Rectal smooth muscle tissue (tissue), 1 donor: ENCODE measurements at regions not wholly inside any gene's neighbourhood (a gene's known extent, or its start where the extent isn't known, plus 50 kb on each side); places are given as distances from the start of the nearest gene placed in this dataset.

Experiments used
- H3K27ac ChIP-seq: one replicate; pipeline ENCODE4 v1.7.0; 2013; ENCODE audit warnings: low read depth, low read length, inconsistent platforms
- H3K27me3 ChIP-seq: one replicate; pipeline ENCODE4 v1.7.0; 2013; ENCODE audit warnings: low read length; ENCODE audit not compliant: control insufficient read depth, insufficient read depth
- H3K36me3 ChIP-seq: one replicate; pipeline ENCODE4 v1.7.0; 2013; ENCODE audit warnings: low read length; ENCODE audit not compliant: control insufficient read depth, insufficient read depth
- H3K4me1 ChIP-seq: one replicate; pipeline ENCODE4 v1.7.0; 2013; ENCODE audit warnings: low read length; ENCODE audit not compliant: control insufficient read depth, insufficient read depth
- H3K4me3 ChIP-seq: one replicate; pipeline ENCODE4 v1.7.0; 2013; ENCODE audit warnings: low read length
- H3K9ac ChIP-seq: one replicate; pipeline ENCODE4 v1.7.0; 2013; ENCODE audit warnings: low read length

DNA sequence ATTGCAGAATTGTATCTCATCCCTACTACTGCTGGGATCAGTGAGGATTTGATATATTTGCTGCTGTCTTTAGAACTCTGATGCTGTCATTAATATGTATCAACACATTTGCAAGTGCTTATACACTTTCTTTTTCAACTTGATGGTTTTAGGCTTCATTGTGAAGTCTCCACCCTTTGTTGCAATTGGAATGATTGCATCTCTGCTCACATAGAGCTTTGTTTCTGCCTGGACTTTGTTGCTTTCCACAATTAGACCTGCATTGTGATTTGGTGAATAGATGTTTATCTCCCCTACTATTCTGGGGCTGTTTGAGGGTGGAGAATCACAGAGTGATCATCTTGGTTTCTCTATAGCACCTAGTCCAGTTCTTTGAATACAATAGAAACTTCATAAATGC is 666.7 kb downstream of the EPM2A start:
- Histone ChIP-seq H3K36me3 (no peaks in the 10 kb centered on the region), H3K4me3 (no peak overlapping the region), H3K27me3 (no peaks in the 10 kb centered on the region), H3K9ac (no peak overlapping the region), H3K27ac (no peak overlapping the region), H3K4me1 (no peaks in the 10 kb centered on the region)

GRCh38 chr6:145069966-145070365 is 665.4 kb downstream of the EPM2A start:
- H3K4me3 ChIP-seq, result no peak overlapping the region
- H3K27me3 ChIP-seq, result no peaks in the 10 kb centered on the region
- no peak overlapping the region for H3K9ac ChIP-seq
- no peaks in the 10 kb centered on the region for H3K36me3 ChIP-seq
- no peak overlapping the region for H3K27ac ChIP-seq
- H3K4me1 ChIP-seq, result no peaks in the 10 kb centered on the region

- H3K4me1 ChIP-seq, result no peaks in the 10 kb centered on the region
- no peak overlapping the region for H3K9ac ChIP-seq
- H3K27ac ChIP-seq, result no peak overlapping the region
- no peaks in the 10 kb centered on the region for H3K27me3 ChIP-seq
- H3K36me3 ChIP-seq, result no peaks in the 10 kb centered on the region
- H3K4me3 ChIP-seq, result no peak overlapping the region
Observed at GRCh38 chr6:145070791-145071190, 664.5 kb downstream of the EPM2A start.

DNA sequence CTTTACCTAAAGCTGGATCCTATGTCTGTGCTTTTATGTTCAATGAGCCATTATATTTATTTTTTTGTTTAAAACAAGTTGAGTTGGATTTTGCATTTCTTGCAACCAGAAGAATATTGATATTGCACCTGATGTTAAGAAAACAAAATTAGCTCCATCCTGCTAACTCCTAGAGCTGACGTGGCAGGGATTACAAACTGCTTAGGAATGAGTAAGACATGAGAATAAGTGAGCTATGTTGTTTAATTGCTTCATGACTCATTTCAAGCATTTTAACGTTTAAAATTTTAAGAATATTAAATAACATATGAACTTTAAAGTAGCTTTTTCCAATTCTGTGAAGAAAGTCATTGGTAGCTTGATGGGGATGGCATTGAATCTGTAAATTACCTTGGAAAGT is 663.5 kb downstream of the EPM2A start:
- no peaks in the 10 kb centered on the region for H3K27me3 ChIP-seq

DNA sequence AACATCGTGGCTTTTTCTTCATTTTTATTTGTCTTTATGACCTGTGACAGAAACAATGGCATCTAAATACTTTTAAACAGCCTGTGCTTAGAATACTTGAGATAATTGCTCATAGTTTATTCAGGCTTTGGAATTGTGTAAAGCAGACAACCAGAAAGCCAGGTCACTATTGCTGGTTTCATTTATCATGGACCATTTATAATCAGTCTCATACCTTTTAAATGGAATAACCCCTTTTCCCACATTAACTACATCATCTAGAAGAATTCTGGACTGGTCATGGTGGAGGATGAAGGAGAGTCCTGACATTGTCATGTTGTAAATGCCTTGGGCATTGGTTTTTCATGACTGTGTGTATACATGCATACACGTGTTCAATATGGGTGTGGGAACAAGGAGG is 661.5 kb downstream of the EPM2A start:
- no peak overlapping the region for H3K9ac ChIP-seq

More for the DNA sequence above, 663.5 kb downstream of the EPM2A start:
- H3K4me1 ChIP-seq, result no peaks in the 10 kb centered on the region
- no peaks in the 10 kb centered on the region for H3K36me3 ChIP-seq
- no peak overlapping the region for H3K4me3 ChIP-seq
- no peak overlapping the region for H3K9ac ChIP-seq
- no peak overlapping the region for H3K27ac ChIP-seq

GRCh38 chr6:145074805-145075204 is 660.5 kb downstream of the EPM2A start:
- H3K27me3 ChIP-seq, result no peaks in the 10 kb centered on the region
- H3K9ac ChIP-seq, result no peak overlapping the region
- H3K4me3 ChIP-seq, result no peak overlapping the region
- no peaks in the 10 kb centered on the region for H3K4me1 ChIP-seq
- no peaks in the 10 kb centered on the region for H3K36me3 ChIP-seq
- no peak overlapping the region for H3K27ac ChIP-seq

More for the DNA sequence above, 661.5 kb downstream of the EPM2A start:
- Histone ChIP-seq H3K36me3 (no peaks in the 10 kb centered on the region), H3K4me1 (no peaks in the 10 kb centered on the region), H3K27ac (no peak overlapping the region), H3K27me3 (no peaks in the 10 kb centered on the region), H3K4me3 (no peak overlapping the region)

- Histone ChIP-seq H3K9ac (no peak overlapping the region), H3K27ac (no peak overlapping the region), H3K4me1 (no peaks in the 10 kb centered on the region), H3K27me3 (no peaks in the 10 kb centered on the region), H3K36me3 (no peaks in the 10 kb centered on the region), H3K4me3 (no peak overlapping the region)
Observed at GRCh38 chr6:145075425-145075824, 659.9 kb downstream of the EPM2A start.

- no peak overlapping the region for H3K9ac ChIP-seq
- no peaks in the 10 kb centered on the region for H3K36me3 ChIP-seq
- H3K27me3 ChIP-seq, result no peaks in the 10 kb centered on the region
- H3K27ac ChIP-seq, result no peak overlapping the region
- H3K4me3 ChIP-seq, result no peak overlapping the region
- H3K4me1 ChIP-seq, result no peaks in the 10 kb centered on the region
Observed at GRCh38 chr6:145076115-145076841, 659.0 kb downstream of the EPM2A start.

DNA sequence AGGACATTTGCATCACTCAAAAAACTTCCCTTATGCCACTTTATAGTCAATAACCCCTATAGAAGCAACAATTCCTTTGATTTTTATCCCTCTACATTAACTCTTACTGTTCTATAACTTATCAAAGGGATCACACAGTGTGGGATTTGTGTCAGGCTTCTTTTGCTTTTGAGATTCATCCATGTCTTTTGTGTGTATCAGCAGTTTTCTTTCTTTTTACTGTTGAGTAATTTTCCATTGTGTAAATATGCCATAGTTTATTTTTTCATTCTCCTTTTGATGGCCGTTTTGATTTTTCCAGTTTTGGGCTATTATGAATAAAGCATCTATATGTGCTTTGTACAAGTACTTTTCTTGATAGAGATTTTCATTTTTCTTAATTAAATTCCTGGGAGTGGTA is 657.9 kb downstream of the EPM2A start:
- H3K27me3 ChIP-seq, result no peaks in the 10 kb centered on the region
- no peaks in the 10 kb centered on the region for H3K36me3 ChIP-seq
- no peak overlapping the region for H3K27ac ChIP-seq
- no peak overlapping the region for H3K9ac ChIP-seq
- no peak overlapping the region for H3K4me3 ChIP-seq
- H3K4me1 ChIP-seq, result no peaks in the 10 kb centered on the region

GRCh38 chr6:145080651-145081050 is 654.7 kb downstream of the EPM2A start:
- H3K4me3 ChIP-seq, result no peak overlapping the region
- no peak overlapping the region for H3K27ac ChIP-seq
- H3K4me1 ChIP-seq, result no peaks in the 10 kb centered on the region

GRCh38 chr6:145081677-145082076 is 653.6 kb downstream of the EPM2A start:
- Histone ChIP-seq H3K9ac (no peak overlapping the region), H3K27me3 (no peaks in the 10 kb centered on the region), H3K4me3 (no peak overlapping the region), H3K27ac (no peak overlapping the region), H3K4me1 (no peaks in the 10 kb centered on the region), H3K36me3 (no peaks in the 10 kb centered on the region)

More at GRCh38 chr6:145080651-145081050, 654.7 kb downstream of the EPM2A start:
- no peak overlapping the region for H3K9ac ChIP-seq
- H3K36me3 ChIP-seq, result no peaks in the 10 kb centered on the region
- no peaks in the 10 kb centered on the region for H3K27me3 ChIP-seq

GRCh38 chr6:145082359-145082758 is 653.0 kb downstream of the EPM2A start:
- Histone ChIP-seq H3K27ac (no peak overlapping the region), H3K4me3 (no peak overlapping the region), H3K27me3 (no peaks in the 10 kb centered on the region), H3K4me1 (no peaks in the 10 kb centered on the region), H3K9ac (no peak overlapping the region), H3K36me3 (no peaks in the 10 kb centered on the region)

GRCh38 chr6:145086197-145086596 is 649.1 kb downstream of the EPM2A start:
- H3K4me1 ChIP-seq, result no peaks in the 10 kb centered on the region
- H3K27ac ChIP-seq, result no peak overlapping the region
- H3K27me3 ChIP-seq, result no peaks in the 10 kb centered on the region
- no peak overlapping the region for H3K4me3 ChIP-seq
- H3K9ac ChIP-seq, result no peak overlapping the region
- no peaks in the 10 kb centered on the region for H3K36me3 ChIP-seq
